ENCODE measurements at regions not wholly inside any gene's neighbourhood (a gene's known extent, or its start where the extent isn't known, plus 50 kb on each side); places are given as distances from the start of the nearest gene placed in this dataset.

- no peak for DNase-seq (ENCODE audit: low read depth, low spot score)
Measured at GRCh38 chr10:128314686-128315085, 188.5 kb upstream of the MKI67 start.

- DNase-seq (ENCODE audit: low read depth, low spot score): no peak
Measured at GRCh38 chr10:128316121-128316726, 190.0 kb upstream of the MKI67 start.

DNA sequence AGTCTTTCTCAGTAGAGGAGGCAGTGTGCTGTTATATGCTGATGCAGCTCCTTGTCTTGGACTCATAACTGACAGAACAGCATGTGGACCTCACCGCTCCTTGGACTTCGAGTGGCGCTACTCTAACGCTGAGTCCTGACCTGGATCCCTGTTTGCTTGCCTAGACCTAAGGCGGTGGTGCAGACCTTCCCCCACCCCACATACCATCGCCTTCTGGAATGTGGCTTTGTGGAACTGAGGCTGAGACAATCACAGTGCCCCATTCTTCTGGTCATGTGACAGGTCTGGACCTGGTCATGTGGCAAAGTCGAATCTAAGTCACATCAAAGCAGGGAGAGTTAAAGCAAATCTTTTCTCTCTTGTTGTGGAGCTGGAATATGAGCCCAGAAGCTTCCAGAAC is 190.7 kb upstream of the MKI67 start:
- no peak for DNase-seq (ENCODE audit: low read depth, low spot score)

DNA sequence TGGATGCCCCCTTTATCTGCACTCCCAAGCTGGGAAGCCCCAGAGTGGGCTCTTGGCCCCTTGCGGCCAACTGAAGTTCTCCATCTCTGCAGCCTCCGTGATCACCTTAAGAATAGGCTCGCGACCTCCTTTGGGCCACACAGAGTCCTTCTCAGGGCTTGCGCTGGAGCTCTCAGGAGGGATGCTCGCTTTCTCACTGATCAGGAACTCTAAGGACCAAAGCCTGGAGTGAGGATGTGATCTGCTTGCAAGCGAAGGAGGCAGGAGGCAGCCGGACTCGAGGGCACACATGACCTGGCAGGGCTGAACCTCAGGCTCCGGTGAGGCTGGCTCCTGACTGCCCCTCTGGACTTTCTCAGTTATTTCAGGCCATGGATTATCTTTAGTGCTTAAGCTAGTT is 192.1 kb upstream of the MKI67 start:
- DNase-seq (ENCODE audit: low read depth, low spot score): no peak

- DNase-seq (ENCODE audit: low read depth, low spot score): no peak
Measured at GRCh38 chr10:128318913-128319312, 192.7 kb upstream of the MKI67 start.

DNA sequence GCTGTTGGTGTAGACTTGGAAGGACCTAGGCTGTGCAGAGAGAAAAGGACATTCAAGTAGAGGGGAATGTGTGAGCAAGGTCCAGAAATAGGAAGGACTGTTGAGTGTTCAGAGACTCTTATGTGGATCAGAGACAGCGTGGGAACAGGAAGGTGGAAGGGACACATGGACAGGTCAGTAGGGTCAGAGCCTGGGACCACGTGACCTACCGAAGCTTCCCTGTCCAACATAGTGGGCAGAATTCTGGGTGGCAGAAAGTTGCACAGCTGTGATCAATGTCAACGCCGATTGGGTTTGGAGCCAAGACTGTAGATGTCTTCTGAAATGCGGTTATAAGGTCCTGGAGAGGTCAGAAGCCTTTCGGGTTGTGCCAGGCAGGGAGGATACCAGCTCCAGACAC is 195.9 kb upstream of the MKI67 start:
- DNase-seq (ENCODE audit: low read depth, low spot score): no peak

DNA sequence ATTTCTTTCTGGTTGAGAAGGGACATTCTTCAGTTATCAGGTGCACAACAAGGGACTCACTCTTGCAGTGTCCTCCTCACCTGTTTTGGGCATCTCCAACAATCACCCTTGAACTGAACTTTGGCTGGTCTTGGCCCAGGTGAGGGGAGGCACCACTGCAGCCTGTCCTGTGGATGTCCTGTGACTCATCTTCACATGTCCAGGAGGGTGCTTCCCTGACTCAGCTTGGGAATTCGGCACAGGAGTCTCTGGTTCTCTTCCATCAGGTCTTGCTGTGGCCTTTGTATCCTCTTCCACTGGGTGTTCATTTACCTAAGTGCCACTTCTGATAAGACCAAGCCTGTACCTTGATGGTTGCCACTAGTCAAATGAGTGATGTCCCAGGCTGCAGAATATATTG is 196.7 kb upstream of the MKI67 start:
- DNase-seq (ENCODE audit: low read depth, low spot score): no peak

DNA sequence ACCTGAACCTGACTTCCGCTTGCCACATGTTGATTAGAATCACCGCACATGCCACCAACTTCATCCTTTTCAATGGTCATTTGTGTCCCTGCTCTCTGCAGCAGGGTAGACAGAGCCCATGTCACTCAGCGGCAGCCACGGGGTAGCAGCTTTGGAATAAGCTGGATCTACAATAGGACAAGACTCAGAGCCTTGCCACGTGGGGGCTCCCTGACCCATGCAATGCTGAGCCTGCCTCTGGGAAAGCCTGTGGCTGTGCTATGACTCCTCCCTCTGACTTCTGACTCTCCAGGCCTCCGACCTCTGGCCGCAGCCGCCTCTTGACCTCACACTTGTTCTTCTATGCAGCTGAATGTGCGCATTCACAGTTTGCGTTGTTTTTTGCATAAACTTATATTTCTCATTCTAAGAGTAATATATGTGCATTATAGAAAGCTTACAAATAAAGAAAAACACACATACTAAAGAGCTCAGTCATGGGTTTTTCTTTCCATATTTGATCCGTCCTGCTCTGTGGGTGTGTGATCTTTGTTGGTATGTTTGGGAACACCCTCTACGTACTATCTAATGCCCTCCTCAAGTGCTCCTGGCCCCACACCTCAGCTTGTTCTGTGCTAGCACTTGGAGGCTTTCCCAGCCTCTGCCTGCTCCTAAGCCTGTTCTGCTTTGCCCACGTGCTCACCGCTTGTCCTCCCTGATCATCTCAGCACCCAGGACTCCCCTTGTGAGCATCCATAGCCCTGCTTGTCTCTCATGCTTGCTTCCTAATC is 198.0 kb upstream of the MKI67 start:
- no peak for DNase-seq (ENCODE audit: low read depth, low spot score)

- no peak for DNase-seq (ENCODE audit: low read depth, low spot score)
Measured at GRCh38 chr10:128325788-128326187, 199.6 kb upstream of the MKI67 start.

GRCh38 chr10:128326251-128326650 is 200.0 kb upstream of the MKI67 start:
- DNase-seq (ENCODE audit: low read depth, low spot score): no peak

DNA sequence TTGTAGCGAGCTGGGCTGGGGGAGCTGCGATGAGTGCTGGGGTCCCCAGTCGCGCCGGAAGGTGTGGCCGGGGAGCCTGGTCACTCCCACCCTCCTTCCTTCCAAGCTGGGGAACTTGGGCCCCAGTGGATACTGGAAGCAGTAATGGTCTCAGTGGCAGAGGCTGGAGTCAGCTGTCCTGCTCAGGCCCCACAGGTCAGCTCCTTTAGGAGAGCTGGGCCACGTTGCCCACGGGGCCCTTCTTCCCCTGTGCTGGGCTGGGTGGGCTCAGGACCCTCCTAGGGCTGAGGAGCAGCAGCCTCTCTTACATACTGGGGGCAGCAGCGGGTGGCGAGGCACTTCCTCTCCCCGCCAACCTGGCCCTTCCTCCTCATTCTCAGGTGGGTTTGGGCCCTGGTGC is 200.6 kb upstream of the MKI67 start:
- no peak for DNase-seq (ENCODE audit: low read depth, low spot score)

DNA sequence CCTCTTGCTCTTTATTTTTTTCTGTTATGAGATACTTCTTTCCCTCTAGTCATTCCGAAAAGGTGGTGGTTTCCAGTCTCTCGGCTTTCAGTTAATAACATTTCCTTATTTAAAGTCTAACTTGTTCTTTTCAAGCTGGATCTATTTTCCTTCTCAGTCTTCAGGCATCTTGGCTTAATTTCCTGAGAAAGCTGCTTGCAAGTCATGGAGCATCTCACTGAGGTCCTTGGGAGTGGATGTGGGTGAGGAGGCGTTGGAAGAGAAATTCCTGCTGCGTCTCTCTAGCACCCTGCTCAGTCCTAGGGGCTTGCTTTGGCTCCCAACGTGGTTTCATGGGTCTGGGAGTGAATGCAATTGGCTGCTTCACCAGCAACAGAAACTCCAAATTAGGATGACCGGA is 210.2 kb upstream of the MKI67 start:
- no peak for DNase-seq (ENCODE audit: low read depth, low spot score)

DNA sequence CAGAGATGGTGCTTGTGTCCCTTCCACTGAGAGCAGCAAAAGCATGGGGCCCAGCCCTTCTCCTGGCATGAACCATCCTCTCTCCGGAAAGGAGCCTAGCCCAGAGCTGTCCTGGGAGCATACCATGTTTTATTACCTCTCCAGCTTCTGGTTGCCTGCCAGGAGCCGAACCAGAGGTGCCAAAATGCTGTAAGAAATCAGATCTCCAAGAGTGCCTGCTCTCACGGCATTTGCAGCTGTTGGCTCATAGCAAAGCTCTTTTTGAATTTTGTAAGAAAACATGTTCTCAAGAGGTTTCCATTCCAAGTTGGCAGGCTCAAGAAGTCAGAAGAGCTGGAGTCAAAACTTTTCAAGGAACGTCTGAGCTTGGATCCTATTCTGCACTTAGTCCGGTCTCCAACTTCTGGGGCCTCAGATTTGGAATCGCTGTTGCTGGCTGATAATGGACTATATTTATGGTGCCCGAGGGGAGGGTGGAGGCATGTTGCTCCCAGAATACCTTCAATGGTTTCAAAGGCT is 211.7 kb upstream of the MKI67 start:
- DNase-seq (ENCODE audit: low read depth, low spot score): no peak

GRCh38 chr10:128338951-128339350 is 212.7 kb upstream of the MKI67 start:
- DNase-seq (ENCODE audit: low read depth, low spot score): no peak

DNA sequence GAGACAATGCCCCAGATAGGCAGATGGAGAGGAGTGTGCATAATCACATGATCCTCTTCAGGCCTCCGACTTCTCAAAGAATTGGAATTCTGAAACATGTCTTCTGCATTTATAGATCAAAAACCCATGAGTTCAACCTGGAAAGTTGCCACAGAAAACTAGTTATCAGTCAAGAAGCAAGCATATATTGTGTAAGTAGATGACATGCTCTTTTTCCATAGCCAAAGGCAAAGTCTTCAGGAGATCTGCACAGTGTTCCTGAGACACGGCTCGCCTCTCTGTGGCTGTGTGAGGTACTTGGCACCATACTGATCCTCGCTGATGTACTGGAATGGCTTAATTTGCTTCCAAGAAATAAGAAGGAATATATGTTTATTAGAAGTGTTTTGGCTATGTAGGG is 213.5 kb upstream of the MKI67 start:
- no peak for DNase-seq (ENCODE audit: low read depth, low spot score)

DNA sequence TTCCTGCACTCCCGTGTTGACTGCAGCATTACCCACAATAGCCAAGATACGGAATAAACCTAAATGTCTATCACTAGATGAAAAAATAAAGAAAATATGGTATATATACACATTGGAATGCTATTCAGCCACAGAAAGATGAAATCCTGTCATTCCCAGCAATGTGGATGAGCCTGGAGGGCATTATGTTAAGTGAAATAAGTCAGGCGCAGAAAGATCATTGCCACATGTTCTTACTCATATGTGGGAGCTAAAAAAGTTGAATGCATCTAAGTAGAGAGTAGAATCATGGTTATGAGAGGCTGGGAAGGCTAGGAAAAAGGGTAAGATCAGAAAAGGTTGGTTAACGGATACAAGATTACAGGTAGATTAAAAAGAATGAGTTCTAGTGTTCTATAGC is 219.1 kb upstream of the MKI67 start:
- no peak for DNase-seq (ENCODE audit: low read depth, low spot score)

- DNase-seq (ENCODE audit: low read depth, low spot score): no peak
Measured at GRCh38 chr10:128360783-128361182, 234.6 kb upstream of the MKI67 start.

DNA sequence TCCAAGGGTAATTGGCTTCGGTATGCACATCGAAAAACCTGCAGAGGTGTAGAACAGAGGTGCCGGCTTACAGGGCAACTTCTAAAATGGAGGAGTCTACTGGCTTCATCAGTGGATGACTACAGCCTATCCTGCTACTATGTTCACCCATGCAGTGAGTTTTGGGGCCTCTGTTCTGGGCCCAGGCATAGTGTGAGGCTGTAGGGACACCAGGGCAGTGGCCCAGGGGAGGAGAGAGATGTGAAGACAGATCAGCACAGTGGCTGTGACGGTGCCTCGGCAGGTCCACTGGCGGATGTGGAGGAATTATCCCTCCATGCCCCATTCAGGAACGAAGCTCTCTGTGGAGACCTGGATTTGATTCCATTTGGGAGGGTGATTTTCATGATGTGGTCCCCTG is 235.3 kb upstream of the MKI67 start:
- no peak for DNase-seq (ENCODE audit: low read depth, low spot score)

DNA sequence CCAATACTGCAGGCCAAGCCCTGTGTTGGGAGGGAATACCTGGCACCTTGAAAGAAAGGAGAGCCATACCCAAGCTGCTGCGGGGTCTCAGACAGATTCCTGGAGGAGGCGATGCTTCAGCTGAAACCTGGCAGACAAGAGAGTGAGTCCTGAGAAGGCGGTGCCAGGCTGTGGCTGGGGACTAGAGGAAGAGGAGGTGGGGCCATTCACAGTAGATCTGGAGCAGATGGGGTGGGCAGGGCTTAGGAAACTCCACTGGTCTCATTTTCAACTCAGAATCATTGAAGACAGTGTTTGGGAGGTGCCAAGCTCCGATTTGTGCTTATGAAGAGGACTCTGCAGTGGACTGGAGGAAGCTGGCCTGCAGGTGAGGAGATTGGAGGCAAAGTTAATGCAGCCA is 236.3 kb upstream of the MKI67 start:
- no peak for DNase-seq (ENCODE audit: low read depth, low spot score)

DNA sequence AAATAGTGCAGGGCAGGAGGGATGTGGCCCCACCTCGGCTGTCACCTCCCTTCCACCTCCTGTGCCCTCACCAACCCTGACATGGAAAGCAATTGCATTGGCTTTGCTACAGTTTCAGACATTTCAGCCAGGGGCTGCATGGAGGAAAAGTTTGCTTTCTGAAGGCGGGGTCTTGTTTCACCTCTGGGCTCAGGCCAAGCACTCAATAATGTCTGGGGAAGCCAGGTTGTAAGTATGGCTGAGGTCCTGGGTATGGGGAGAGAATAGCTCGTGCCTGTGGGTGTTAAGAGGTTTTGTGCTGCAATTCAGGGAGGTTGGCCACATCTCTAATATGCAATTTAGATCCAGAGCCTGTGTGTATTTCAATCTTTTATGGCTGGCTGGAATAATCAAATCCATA is 238.4 kb upstream of the MKI67 start:
- DNase-seq (ENCODE audit: low read depth, low spot score): no peak

DNA sequence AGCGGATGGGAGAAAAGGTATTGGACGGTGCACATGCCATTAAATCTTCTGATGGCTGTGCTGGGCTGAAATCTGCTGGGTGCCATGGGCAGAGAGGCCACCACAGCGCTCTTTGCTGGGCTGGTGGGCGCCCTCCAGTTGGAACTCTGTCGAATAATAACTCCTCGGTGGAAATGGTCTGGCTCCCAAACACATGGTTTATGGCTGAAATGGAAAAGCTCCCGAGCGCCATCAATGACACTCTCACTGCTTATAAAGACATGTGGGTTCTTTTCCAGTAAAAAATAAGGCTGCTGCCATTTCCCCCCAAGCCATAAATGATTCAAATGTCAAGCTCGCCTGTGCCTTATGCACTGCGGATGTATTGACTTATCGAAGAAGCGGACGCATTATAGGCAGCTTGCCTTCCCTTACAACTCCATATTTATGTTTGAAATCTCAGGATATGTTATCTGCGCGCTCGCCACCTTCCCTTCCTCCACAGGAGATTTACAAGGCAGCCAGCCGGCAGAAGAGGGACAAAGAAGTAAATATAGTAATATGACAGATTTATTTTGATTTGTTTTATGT is 239.0 kb upstream of the MKI67 start:
- DNase-seq (ENCODE audit: low read depth, low spot score): no peak

GRCh38 chr10:128367807-128368206 is 241.6 kb upstream of the MKI67 start:
- DNase-seq (ENCODE audit: low read depth, low spot score): no peak

DNA sequence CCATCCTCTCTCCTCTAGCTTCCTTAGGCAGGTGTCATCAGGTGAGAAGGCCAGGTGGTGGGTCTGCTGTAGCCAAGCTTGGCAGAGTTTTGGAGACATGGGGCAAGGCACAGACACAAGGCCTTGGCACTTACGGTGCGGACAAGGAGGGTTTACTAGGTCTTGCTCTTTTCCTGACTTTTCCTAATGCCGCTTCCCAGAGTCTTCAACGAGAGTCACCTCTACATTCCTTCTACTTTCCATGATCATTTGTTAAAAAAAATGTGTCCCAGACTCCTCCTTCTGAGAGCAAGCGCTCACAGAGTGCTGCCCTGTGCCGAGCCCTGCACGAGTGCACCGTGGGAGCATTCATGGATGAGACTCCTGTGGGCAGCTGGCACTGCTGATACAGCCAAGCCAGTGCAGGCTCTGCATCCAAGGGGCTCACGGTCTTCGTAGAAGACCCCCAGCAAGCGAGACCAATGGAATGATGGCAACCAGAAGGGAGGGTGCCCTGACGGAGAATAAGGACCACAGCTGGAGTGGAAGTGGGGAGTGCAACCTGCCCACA is 243.0 kb upstream of the MKI67 start:
- no peak for DNase-seq (ENCODE audit: low read depth, low spot score)
